ENCODE measurements at regions not wholly inside any gene's neighbourhood (a gene's known extent, or its start where the extent isn't known, plus 50 kb on each side); places are given as distances from the start of the nearest gene placed in this dataset.

- Histone ChIP-seq H3K27ac (no peak overlapping the region), H3K4me1 (no peaks in the 10 kb centered on the region), H3K4me3 (no peak overlapping the region), H3K9me3 (replicated peaks) (no peaks in the 10 kb centered on the region), H3K36me3 (no peaks in the 10 kb centered on the region), H3K27me3 (no peaks in the 10 kb centered on the region; the same call in 1 of the 2 replicates)
- DNase-seq = peak in 1 of 2 experiments; percentile 6
Measured at GRCh38 chr4:18536428-18536827, 514.9 kb upstream of the LCORL start.

GRCh38 chr4:18535948-18536347, 514.4 kb upstream of the LCORL start:
- H3K36me3 ChIP-seq = no peaks in the 10 kb centered on the region
- no peak overlapping the region for H3K27ac ChIP-seq
- no peak for DNase-seq
- no peaks in the 10 kb centered on the region for H3K9me3 ChIP-seq (replicated peaks)
- H3K4me1 ChIP-seq = no peaks in the 10 kb centered on the region
- H3K4me3 ChIP-seq = no peak overlapping the region
- H3K27me3 ChIP-seq = no peaks in the 10 kb centered on the region; the same call in 1 of the 2 replicates

GRCh38 chr4:18533262-18533775, 511.8 kb upstream of the LCORL start:
- Histone ChIP-seq H3K27ac (no peak overlapping the region), H3K27me3 (no peaks in the 10 kb centered on the region; the same call in 1 of the 2 replicates), H3K4me3 (no peak overlapping the region), H3K4me1 (no peaks in the 10 kb centered on the region), H3K36me3 (no peaks in the 10 kb centered on the region), H3K9me3 (replicated peaks) (no peaks in the 10 kb centered on the region)
- no peak for DNase-seq

GRCh38 chr4:18531731-18532130, 510.2 kb upstream of the LCORL start:
- Histone ChIP-seq H3K27ac (no peak overlapping the region), H3K4me3 (no peak overlapping the region)
- DNase-seq = no peak

GRCh38 chr4:18529482-18529881, 507.9 kb upstream of the LCORL start:
- H3K4me3 ChIP-seq = no peak overlapping the region
- no peak for DNase-seq
- H3K27me3 ChIP-seq = no peaks in the 10 kb centered on the region; the same call in 1 of the 2 replicates
- H3K27ac ChIP-seq = no peak overlapping the region
- H3K4me1 ChIP-seq = no peaks in the 10 kb centered on the region
- no peaks in the 10 kb centered on the region for H3K36me3 ChIP-seq
- no peaks in the 10 kb centered on the region for H3K9me3 ChIP-seq (replicated peaks)

More at GRCh38 chr4:18531731-18532130, 510.2 kb upstream of the LCORL start:
- Histone ChIP-seq H3K27me3 (no peaks in the 10 kb centered on the region; the same call in 1 of the 2 replicates), H3K9me3 (replicated peaks) (no peaks in the 10 kb centered on the region), H3K36me3 (no peaks in the 10 kb centered on the region), H3K4me1 (no peaks in the 10 kb centered on the region)

GRCh38 chr4:18524667-18525066, 503.1 kb upstream of the LCORL start:
- Histone ChIP-seq H3K27ac (no peak overlapping the region), H3K36me3 (no peaks in the 10 kb centered on the region), H3K4me1 (no peaks in the 10 kb centered on the region), H3K4me3 (no peak overlapping the region), H3K27me3 (no peaks in the 10 kb centered on the region), H3K9me3 (replicated peaks) (no peaks in the 10 kb centered on the region)
- no peak for DNase-seq

- no peak overlapping the region for H3K27ac ChIP-seq
- H3K4me1 ChIP-seq = no peaks in the 10 kb centered on the region
- H3K9me3 ChIP-seq (replicated peaks) = no peaks in the 10 kb centered on the region
- DNase-seq = no peak
- no peak overlapping the region for H3K4me3 ChIP-seq
- no peaks in the 10 kb centered on the region for H3K27me3 ChIP-seq
- H3K36me3 ChIP-seq = no peaks in the 10 kb centered on the region
Measured at GRCh38 chr4:18518098-18518497, 496.5 kb upstream of the LCORL start.

GRCh38 chr4:18513861-18514260, 492.3 kb upstream of the LCORL start:
- H3K27ac ChIP-seq = no peak overlapping the region
- H3K36me3 ChIP-seq = no peaks in the 10 kb centered on the region
- no peaks in the 10 kb centered on the region for H3K27me3 ChIP-seq
- H3K4me3 ChIP-seq = no peak overlapping the region
- no peaks in the 10 kb centered on the region for H3K4me1 ChIP-seq
- no peak for DNase-seq
- H3K9me3 ChIP-seq (replicated peaks) = no peaks in the 10 kb centered on the region

GRCh38 chr4:18512718-18513117, 491.2 kb upstream of the LCORL start:
- DNase-seq = no peak
- H3K27ac ChIP-seq = no peak overlapping the region
- H3K36me3 ChIP-seq = no peaks in the 10 kb centered on the region
- H3K27me3 ChIP-seq = no peaks in the 10 kb centered on the region
- no peaks in the 10 kb centered on the region for H3K9me3 ChIP-seq (replicated peaks)
- H3K4me3 ChIP-seq = no peak overlapping the region
- H3K4me1 ChIP-seq = no peaks in the 10 kb centered on the region

- Histone ChIP-seq H3K36me3 (no peaks in the 10 kb centered on the region), H3K9me3 (replicated peaks) (no peaks in the 10 kb centered on the region), H3K4me3 (no peak overlapping the region), H3K27ac (no peak overlapping the region), H3K27me3 (no peaks in the 10 kb centered on the region), H3K4me1 (no peaks in the 10 kb centered on the region)
- no peak for DNase-seq
Measured at GRCh38 chr4:18511727-18512126, 490.2 kb upstream of the LCORL start.

GRCh38 chr4:18508786-18509185, 487.2 kb upstream of the LCORL start:
- no peak for DNase-seq
- Histone ChIP-seq H3K9me3 (replicated peaks) (no peaks in the 10 kb centered on the region), H3K27me3 (no peaks in the 10 kb centered on the region), H3K36me3 (no peaks in the 10 kb centered on the region), H3K4me1 (no peaks in the 10 kb centered on the region), H3K4me3 (no peak overlapping the region), H3K27ac (no peak overlapping the region)

GRCh38 chr4:18480928-18481327, 459.4 kb upstream of the LCORL start:
- Histone ChIP-seq H3K27ac (no peak overlapping the region), H3K9me3 (replicated peaks) (no peaks in the 10 kb centered on the region), H3K36me3 (no peaks in the 10 kb centered on the region), H3K4me3 (no peak overlapping the region), H3K4me1 (no peaks in the 10 kb centered on the region), H3K27me3 (no peaks in the 10 kb centered on the region)
- no peak for DNase-seq

GRCh38 chr4:18480342-18480741, 458.8 kb upstream of the LCORL start:
- Histone ChIP-seq H3K9me3 (replicated peaks) (no peaks in the 10 kb centered on the region), H3K27ac (no peak overlapping the region), H3K27me3 (no peaks in the 10 kb centered on the region), H3K36me3 (no peaks in the 10 kb centered on the region), H3K4me1 (no peaks in the 10 kb centered on the region), H3K4me3 (no peak overlapping the region)
- no peak for DNase-seq

- no peaks in the 10 kb centered on the region for H3K4me1 ChIP-seq
- no peaks in the 10 kb centered on the region for H3K27me3 ChIP-seq
- H3K4me3 ChIP-seq = no peak overlapping the region
- DNase-seq = no peak
- no peaks in the 10 kb centered on the region for H3K36me3 ChIP-seq
- no peak overlapping the region for H3K27ac ChIP-seq
- no peaks in the 10 kb centered on the region for H3K9me3 ChIP-seq (replicated peaks)
Measured at GRCh38 chr4:18479825-18480224, 458.3 kb upstream of the LCORL start.

- DNase-seq = no peak
- H3K4me3 ChIP-seq = no peak overlapping the region
Measured at GRCh38 chr4:18463987-18464559, 442.5 kb upstream of the LCORL start.

GRCh38 chr4:18458465-18458864, 436.9 kb upstream of the LCORL start:
- H3K4me1 ChIP-seq = no peaks in the 10 kb centered on the region

More at GRCh38 chr4:18463987-18464559, 442.5 kb upstream of the LCORL start:
- no peaks in the 10 kb centered on the region for H3K36me3 ChIP-seq
- no peaks in the 10 kb centered on the region for H3K4me1 ChIP-seq
- H3K9me3 ChIP-seq (replicated peaks) = no peaks in the 10 kb centered on the region
- no peak overlapping the region for H3K27ac ChIP-seq
- no peaks in the 10 kb centered on the region for H3K27me3 ChIP-seq

More at GRCh38 chr4:18458465-18458864, 436.9 kb upstream of the LCORL start:
- H3K36me3 ChIP-seq = no peaks in the 10 kb centered on the region
- no peak for DNase-seq
- no peak overlapping the region for H3K27ac ChIP-seq
- H3K27me3 ChIP-seq = no peaks in the 10 kb centered on the region
- H3K4me3 ChIP-seq = no peak overlapping the region
- H3K9me3 ChIP-seq (replicated peaks) = no peaks in the 10 kb centered on the region

Data from SJCRH30 (cell line).